K562 (cell line): ENCODE measurements at regions not wholly inside any gene's neighbourhood (a gene's known extent, or its start where the extent isn't known, plus 50 kb on each side); places are given as distances from the start of the nearest gene placed in this dataset.
A peak's percentile ranks its signal among the peaks of the same experiment; 100 is the strongest.

Experiments
- ARID4B ChIP-seq: sonication (generic); formaldehyde crosslinking; IDR thresholded peaks from 2 replicates; pipeline ENCODE4 v1.8.0; 2022; ENCODE audit warnings: mild to moderate bottlenecking, missing genetic modification reagents
- ATF3 ChIP-seq, 2 experiments: fragments of 450-650 bp in 1 of 2; sonication (generic) in 1 of 2; formaldehyde crosslinking in 1 of 2; IDR thresholded peaks in 1 of 2; conservative IDR thresholded peaks in 1 of 2; 2 replicates each; pipeline versions ENCODE4 v1.6.1 to v1.8.1; 2016 to 2023; ENCODE audit warnings: mild to moderate bottlenecking in 2 of 2, moderate library complexity in 2 of 2, inconsistent platforms in 1 of 2, missing genetic modification reagents in 1 of 2
- CTBP1 ChIP-seq: fragments of 450-650 bp; IDR thresholded peaks from 2 replicates; pipeline ENCODE4 v1.6.1; 2016; ENCODE audit warnings: borderline replicate concordance
- CUX1 ChIP-seq: fragments of 200-800 bp; sonication (Bioruptor generic); IDR thresholded peaks from 2 replicates; pipeline ENCODE4 v1.6.1; 2016; ENCODE audit warnings: missing genetic modification characterization, missing compliant biosample characterization
- ZBTB34 ChIP-seq: fragments of 250-450 bp; sonication (Bioruptor Pico); IDR thresholded peaks from 2 replicates; pipeline ENCODE4 v1.8.0; 2021; ENCODE audit warnings: mild to moderate bottlenecking, moderate library complexity
- ZFP91 ChIP-seq: sonication (generic); formaldehyde crosslinking; IDR thresholded peaks from 2 replicates; pipeline ENCODE4 v1.8.0; 2022; ENCODE audit warnings: mild to moderate bottlenecking, missing genetic modification reagents
- ZKSCAN1 ChIP-seq: fragments of 150-350 bp; IDR thresholded peaks from 2 replicates; pipeline ENCODE4 v1.6.1; 2016; ENCODE audit warnings: low read depth, low read length
- ZNF24 ChIP-seq: fragments of 450-650 bp; IDR thresholded peaks from 2 replicates; pipeline ENCODE4 v1.6.1; 2016
- ZNF764 ChIP-seq: fragments of 250-450 bp; sonication (Bioruptor Pico); IDR thresholded peaks from 2 replicates; pipeline ENCODE4 v1.4.0; 2020; ENCODE audit warnings: low read depth, mild to moderate bottlenecking, moderate library complexity

DNA sequence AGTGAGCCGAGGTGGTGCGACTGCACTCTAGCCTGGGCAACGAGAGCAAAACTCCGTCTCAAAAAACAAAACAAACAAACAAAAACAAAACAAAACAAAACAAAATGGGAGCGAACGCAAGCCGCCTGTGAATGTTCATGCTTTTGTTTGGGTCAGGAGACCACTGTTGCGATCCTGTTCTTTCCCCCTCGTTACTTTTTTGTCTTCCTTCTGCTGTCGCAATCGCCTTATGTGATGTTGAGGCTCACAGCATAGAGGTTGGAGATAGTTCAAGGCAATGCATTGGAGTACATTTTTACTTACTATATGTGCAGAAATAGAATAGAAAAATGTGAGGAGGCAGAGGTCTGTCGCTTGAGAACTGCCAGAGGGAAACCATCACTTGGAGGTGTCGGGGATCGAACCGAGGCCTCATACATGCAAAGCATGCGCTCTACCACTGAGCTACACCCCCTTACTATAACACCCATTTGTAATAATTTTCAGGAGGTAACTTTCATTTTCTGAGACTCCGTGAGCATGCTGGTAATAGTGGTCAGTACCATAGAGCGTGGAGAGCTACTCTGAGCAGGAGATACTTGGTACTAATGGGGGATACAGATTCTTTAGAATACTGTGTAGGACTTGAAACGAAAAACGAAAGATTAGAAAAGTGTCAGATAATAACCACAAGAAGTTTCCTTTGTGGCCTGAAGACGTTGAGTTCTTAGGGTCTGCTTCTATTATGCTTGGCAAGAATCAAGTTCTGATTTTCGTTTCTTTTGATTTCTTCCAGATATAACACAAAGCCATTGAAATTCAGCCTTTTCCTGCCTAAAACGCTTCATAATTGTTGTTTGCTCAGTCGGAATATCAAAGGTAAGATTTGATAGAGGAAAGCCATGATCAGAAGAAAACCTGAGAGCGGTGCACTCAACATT lies 121.1 kb downstream of the TRIM27 start (continued):
- TF ChIP-seq ARID4B (CRISPR knock-in tag), result no peak; the same call in 1 of the 2 replicates
- TF ChIP-seq CUX1 (CRISPR knock-in tag), result no peak
- peak; percentile 62; the same call in 1 of the 2 replicates for TF ChIP-seq ZKSCAN1
- no peak for TF ChIP-seq ZBTB34
- no peak for TF ChIP-seq ATF3 (IDR thresholded peaks at IDR 0.05)
- TF ChIP-seq ATF3 (CRISPR knock-in tag; conservative IDR thresholded peaks at IDR 0.05), result no peak
- TF ChIP-seq ZNF24, result peak; percentile 8; the same call in 1 of the 2 replicates
- TF ChIP-seq ZFP91 (CRISPR knock-in tag), result no peak
- no peak for TF ChIP-seq CTBP1
- TF ChIP-seq ZNF764 (CRISPR knock-in tag), result 0 out of 2 replicates have a peak, but pooled peaks have one; percentile 39
